GM18517 (cell line): ENCODE measurements at regions not wholly inside any gene's neighbourhood (a gene's known extent, or its start where the extent isn't known, plus 50 kb on each side); places are given as distances from the start of the nearest gene placed in this dataset.

Source experiments
- ATAC-seq: cut with Tn5 transposase; IDR thresholded peaks from one replicate; pipeline ENCODE4 v1.9.1; 2021; ENCODE audit warnings: mild to moderate bottlenecking, moderate library complexity; ENCODE audit not compliant: unreplicated experiment

DNA sequence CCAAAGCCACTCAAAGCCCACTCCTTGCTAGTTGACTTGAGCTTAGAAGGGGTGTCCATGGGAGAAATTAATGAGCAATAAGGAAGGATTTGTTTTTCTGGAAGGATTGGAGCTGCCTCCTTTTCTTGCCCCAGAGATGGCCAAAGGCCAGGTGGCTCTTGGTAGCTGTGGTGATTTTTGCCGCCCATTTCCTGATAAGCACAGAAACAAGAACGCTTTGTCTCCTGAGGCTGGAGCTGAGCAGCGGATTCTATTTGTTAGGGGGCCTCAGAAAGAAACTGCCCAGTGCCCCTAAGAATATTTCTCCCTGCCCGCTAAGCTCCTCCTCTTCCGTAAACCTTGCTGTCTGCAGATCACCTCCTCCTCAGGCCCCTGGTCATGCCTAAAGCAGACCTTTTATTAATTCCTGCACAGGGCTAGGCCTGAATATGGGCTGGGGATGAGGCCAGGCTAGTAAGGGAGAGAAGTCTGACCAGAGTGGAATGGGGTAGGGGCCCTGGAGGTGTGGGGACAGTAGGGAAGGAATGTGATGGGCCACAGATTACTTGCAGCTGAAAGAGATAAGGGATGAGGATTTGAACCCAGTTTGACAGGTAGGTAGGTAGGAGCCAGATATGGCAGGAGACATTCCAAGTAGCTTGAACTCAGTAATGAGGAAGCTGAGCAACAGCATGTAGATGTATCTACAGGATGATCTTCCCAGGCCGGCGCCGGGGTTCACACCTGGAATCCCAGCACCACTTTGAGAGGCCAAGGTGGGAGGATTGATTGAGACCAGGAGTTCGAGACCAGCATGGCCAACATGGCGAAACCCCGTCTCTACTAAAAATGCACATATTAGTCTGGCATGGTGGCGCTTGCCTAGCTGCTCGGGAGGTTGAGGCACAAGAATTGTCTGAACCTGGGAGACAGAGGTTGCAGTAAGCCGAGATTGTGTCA lies 71.2 kb upstream of the NAA20 start:
- ATAC-seq, result no peak

- ATAC-seq, result peak; percentile 59
These were observed 69.4 kb upstream of the NAA20 start for GRCh38 chr20:19947611-19948264.

- ATAC-seq, result no peak
These were observed 67.8 kb upstream of the NAA20 start for GRCh38 chr20:19949195-19949867.

DNA sequence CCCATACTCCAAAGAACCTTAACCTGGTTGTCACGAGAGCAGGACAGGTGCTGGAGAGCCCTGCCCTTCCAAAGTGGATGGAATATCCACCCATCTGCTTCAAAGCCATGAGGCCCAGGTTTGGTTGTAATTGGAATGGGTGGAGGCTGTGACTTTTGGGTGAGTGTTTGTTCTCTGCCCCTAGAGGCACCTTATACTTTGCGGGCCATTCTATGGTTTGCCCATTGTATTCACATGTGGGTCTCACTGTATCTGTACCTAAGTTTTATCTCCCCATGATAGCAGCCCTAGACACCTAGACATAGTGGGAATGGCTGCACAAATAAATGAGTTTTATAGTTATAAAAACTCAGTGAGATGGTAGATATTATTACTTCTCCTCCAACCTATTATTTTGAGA lies 67.1 kb upstream of the NAA20 start:
- ATAC-seq, result no peak

GRCh38 chr20:19952392-19952791 lies 64.8 kb upstream of the NAA20 start:
- ATAC-seq, result no peak

DNA sequence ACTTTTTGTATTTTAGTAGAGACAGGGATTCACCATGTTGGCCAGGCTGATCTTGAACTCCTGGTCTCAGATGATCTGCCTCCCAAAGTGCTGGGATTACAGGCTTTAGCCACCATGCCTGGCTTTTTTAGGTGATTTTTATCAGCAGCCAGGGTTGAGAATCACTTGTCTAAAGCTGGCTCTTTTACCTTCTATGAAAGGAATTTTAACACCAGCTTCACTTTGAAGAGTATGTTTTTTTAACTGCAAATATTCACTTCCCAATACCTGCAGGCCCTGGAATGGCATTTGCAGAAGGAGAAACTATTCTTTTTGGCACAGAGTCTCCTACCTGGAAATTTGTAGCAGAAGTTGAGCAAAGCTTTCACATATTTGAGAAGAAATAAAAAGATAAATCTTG lies 63.6 kb upstream of the NAA20 start:
- ATAC-seq, result no peak

DNA sequence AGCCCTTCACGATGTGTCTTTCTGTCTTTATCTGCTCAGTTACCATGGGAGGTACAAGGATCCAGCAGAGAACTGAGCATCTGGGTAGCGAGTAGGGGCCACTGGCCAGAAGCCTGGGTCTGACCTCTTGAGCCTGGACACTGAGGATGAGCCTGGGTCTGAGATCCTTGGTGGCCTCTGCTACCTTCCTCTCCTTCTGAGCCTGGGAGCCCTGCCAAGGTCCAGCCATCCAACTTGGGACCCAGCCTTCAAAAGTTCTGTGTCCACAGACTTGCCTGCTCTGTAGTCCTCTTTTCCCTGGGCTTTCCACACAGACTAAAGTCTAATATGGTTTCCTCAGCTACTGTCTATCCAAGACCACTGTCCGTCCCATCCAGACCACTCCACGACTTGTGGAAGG lies 60.2 kb upstream of the NAA20 start:
- ATAC-seq, result no peak

DNA sequence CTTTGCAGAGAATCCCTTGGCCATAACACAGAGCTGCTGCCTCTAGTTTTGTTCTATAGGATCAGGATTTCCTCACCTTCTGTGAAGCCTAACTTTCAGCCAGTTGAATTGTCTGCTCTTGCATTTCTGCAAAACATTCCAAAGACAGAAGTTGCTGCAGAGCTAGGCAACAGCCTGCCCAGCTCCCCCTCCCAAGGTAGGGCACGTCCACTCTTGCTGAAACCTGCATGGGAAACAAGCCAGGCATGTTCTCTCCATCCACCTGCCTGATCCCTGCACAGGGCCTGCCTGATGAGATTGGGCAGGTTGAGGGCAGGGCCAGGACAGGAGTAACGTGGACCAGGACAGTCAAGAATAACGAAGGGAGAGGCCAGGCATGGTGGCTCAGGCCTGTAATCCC lies 58.9 kb upstream of the NAA20 start:
- no peak for ATAC-seq

- ATAC-seq, result no peak
These were observed 58.2 kb upstream of the NAA20 start for GRCh38 chr20:19958928-19959327.

DNA sequence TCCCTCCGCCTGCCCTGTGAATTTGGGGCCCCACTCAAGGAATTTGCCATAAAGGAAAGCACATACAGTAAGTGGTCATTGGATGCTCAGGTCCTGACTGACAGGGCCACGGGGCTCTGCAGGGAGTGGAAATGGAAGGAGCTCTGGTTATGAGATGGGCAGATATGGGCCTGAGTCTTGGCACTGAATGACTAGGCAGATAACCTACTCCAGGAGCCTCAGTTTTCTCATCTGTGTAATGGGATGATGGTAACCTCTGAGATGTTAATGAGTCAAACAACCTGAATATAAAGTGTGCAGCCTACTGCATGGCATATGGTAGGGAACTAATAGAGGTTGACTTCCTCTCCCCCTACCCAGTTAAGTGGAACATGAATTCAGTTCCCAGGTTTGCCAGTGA lies 56.4 kb upstream of the NAA20 start:
- ATAC-seq, result no peak

DNA sequence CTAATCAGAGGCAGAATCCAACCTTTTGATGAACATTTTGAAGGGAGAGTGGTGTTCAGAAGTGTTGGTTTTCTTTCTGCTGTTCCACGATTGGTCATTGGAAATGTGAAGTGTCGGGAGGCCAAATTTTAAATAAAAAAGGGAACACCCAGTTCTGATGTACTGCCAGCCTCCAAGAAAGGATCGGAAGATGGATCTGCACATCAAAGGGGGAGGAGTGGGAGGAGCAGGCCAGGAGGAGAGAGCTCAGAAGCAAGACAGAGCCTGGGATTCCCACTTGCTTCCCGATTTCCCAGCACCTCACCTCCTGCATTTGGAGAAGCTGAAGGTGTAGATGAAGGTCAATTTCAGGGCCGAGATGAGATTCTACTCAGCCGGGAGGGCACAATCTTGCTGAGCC lies 55.9 kb upstream of the NAA20 start:
- no peak for ATAC-seq

DNA sequence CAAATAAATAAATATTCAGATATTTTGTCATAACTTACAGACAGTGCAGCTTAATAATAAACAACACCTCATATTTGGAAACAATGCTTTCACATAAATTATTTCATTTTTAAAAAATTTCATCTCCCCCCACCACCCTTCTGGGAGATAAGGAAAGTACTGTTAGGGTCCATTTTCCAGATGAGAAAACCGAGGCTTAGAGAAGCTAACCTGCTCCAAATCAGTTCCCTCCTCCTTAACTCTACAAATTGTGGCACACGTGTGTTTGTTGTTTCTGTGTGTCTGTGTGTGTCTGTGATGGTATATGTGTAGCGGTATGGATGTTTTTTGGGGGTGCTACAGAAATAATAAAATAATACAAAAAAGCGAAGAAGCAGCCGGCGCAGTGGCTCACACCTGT lies 54.2 kb upstream of the NAA20 start:
- ATAC-seq, result no peak

- no peak for ATAC-seq
These were observed 52.6 kb upstream of the NAA20 start for GRCh38 chr20:19964289-19965265.

GRCh38 chr20:19966840-19967239 lies 50.3 kb upstream of the NAA20 start:
- ATAC-seq, result no peak
